Caco-2 (cell line): ENCODE measurements at regions not wholly inside any gene's neighbourhood (a gene's known extent, or its start where the extent isn't known, plus 50 kb on each side); places are given as distances from the start of the nearest gene placed in this dataset.
"Not testable (repeated sequence)": the region's sequence is repeated elsewhere in the genome, so short reads cannot be mapped to it uniquely, and the experiment has no call there.

Experiments
- BruUV-seq: library from RNA; stranded (reverse); fragments of 400-500 nt; replicated peaks from 2 replicates; lab custom pipeline; 2021; lab: Mats Ljungman, UMichigan
- CTCF ChIA-PET: fragments of 300-600 bp; sonication (Branson Sonifier 250); formaldehyde crosslinking; loops from one replicate; lab custom pipeline; 2022; ENCODE audit warnings: antibody characterized with exemption; lab: Charles Lee
- POLR2A ChIA-PET: fragments of 300-600 bp; sonication (Branson Sonifier 250); formaldehyde crosslinking; loops from one replicate; lab custom pipeline; 2022; ENCODE audit warnings: antibody characterized with exemption; lab: Charles Lee
- DNase-seq, 2 experiments: peaks; one replicate each; pipeline versions ENCODE4 v3.0.0 to v3.0.0-alpha.2; 2020 to 2022
- H3K27me3 ChIP-seq: replicated peaks from 2 replicates; pipeline ENCODE4 v1.6.0; 2011; ENCODE audit warnings: low read length; ENCODE audit not compliant: control insufficient read depth, insufficient read depth
- H3K36me3 ChIP-seq: 2 replicates; pipeline ENCODE4 v1.5.1; 2011; ENCODE audit warnings: low read length; ENCODE audit not compliant: control insufficient read depth, insufficient read depth
- H3K4me1 ChIP-seq: fragments of 250-450 bp; sonication (Bioruptor Pico); 2 replicates; pipeline ENCODE4 v1.5.1; 2020; ENCODE audit warnings: mild to moderate bottlenecking
- H3K4me3 ChIP-seq: 2 replicates; pipeline ENCODE4 v1.5.1; 2011; ENCODE audit warnings: low read depth, mild to moderate bottlenecking, control low read depth, low read length
- H3K9me3 ChIP-seq: fragments of 250-450 bp; sonication (Bioruptor Pico); 2 replicates; pipeline ENCODE4 v1.5.1; 2020; ENCODE audit warnings: mild to moderate bottlenecking, moderate library complexity
- H3K27ac Mint-ChIP-seq: one replicate; pipeline ENCODE4 v1.8.0; 2022; ENCODE audit warnings: mixed read lengths; ENCODE audit not compliant: unreplicated experiment
- H3K27me3 Mint-ChIP-seq: one replicate; pipeline ENCODE4 v1.8.0; 2022; ENCODE audit warnings: mixed read lengths; ENCODE audit not compliant: insufficient read depth, unreplicated experiment
- H3K36me3 Mint-ChIP-seq: one replicate; pipeline ENCODE4 v1.8.0; 2022; ENCODE audit warnings: mild to moderate bottlenecking, mixed read lengths; ENCODE audit not compliant: insufficient read depth, unreplicated experiment
- H3K4me1 Mint-ChIP-seq: one replicate; pipeline ENCODE4 v1.8.0; 2022; ENCODE audit warnings: low read depth, mixed read lengths; ENCODE audit not compliant: unreplicated experiment
- H3K4me3 Mint-ChIP-seq: one replicate; pipeline ENCODE4 v1.8.0; 2022; ENCODE audit warnings: mild to moderate bottlenecking, moderate library complexity, mixed read lengths; ENCODE audit not compliant: unreplicated experiment
- H3K9me3 Mint-ChIP-seq: one replicate; pipeline ENCODE4 v1.8.0; 2022; ENCODE audit warnings: mixed read lengths; ENCODE audit not compliant: unreplicated experiment
- CTCF ChIP-seq, 2 experiments: fragments of 200-600 bp in 1 of 2; IDR thresholded peaks; 1 replicate in 1 of 2; 2 replicates in 1 of 2; pipeline versions ENCODE4 v1.5.1 to v1.8.0; 2011 to 2022; ENCODE audit warnings: antibody characterized with exemption in 1 of 2, control low read depth in 1 of 2, inconsistent platforms in 1 of 2, low read depth in 1 of 2, low read length in 1 of 2, mild to moderate bottlenecking in 1 of 2, moderate library complexity in 1 of 2; ENCODE audit not compliant: insufficient read depth in 1 of 2, severe bottlenecking in 1 of 2, unreplicated experiment in 1 of 2
- intact Hi-C: fragments of 100-400 bp; cut with micrococcal nuclease; formaldehyde crosslinking; loops from one replicate; pipeline ENCODE4 v1.10.0; 2022; ENCODE audit not compliant: unreplicated experiment

GRCh38 chrX:3476973-3477372, 130.5 kb upstream of the MXRA5 start:
- peaks cover 27% of the 10 kb centered on the region for H3K9me3 Mint-ChIP-seq
- H3K4me3 ChIP-seq = no peak overlapping the region
- ChIA-PET CTCF (no interaction called here), POLR2A (no interaction called here)
- no peak for TF ChIP-seq CTCF (IDR thresholded peaks at IDR 0.05; ENCODE audit: insufficient read depth in 1 of 2, low read depth in 1 of 2, low read length in 1 of 2, severe bottlenecking in 1 of 2, unreplicated experiment in 1 of 2)
- H3K9me3 ChIP-seq = no peaks in the 10 kb centered on the region
- no peaks in the 10 kb centered on the region for H3K27me3 Mint-ChIP-seq
- H3K4me1 Mint-ChIP-seq = peaks cover 7% of the 10 kb centered on the region
- no TSS peak for BruUV-seq
- H3K36me3 ChIP-seq = no peaks in the 10 kb centered on the region
- H3K27ac Mint-ChIP-seq = no peak overlapping the region
- H3K27me3 ChIP-seq = no peaks in the 10 kb centered on the region
- no peak for DNase-seq
- H3K4me3 Mint-ChIP-seq = no peak overlapping the region
- H3K36me3 Mint-ChIP-seq = no peaks in the 10 kb centered on the region
- intact Hi-C loops = no loop called here
- no peaks in the 10 kb centered on the region for H3K4me1 ChIP-seq

GRCh38 chrX:3470211-3470679, 123.8 kb upstream of the MXRA5 start:
- H3K27me3 Mint-ChIP-seq, H3K36me3 Mint-ChIP-seq, H3K36me3 ChIP-seq, H3K9me3 Mint-ChIP-seq, POLR2A ChIA-PET, H3K9me3 ChIP-seq, CTCF ChIA-PET, H3K27me3 ChIP-seq, H3K4me3 ChIP-seq, H3K4me1 Mint-ChIP-seq, BruUV-seq: not testable (repeated sequence)
- intact Hi-C loops = loop anchor here (1.0 kb wide), 1 partner anchor 9 kb away; no protein-coding TSS in a partner anchor
- H3K4me3 Mint-ChIP-seq = peak overlapping the region; percentile 57
- H3K4me1 ChIP-seq = peaks cover 17% of the 10 kb centered on the region; the same call in 1 of the 2 replicates
- peak overlapping the region; percentile 73 for H3K27ac Mint-ChIP-seq
- peak; percentile 62 to 80 for DNase-seq

GRCh38 chrX:3468031-3468430, 121.6 kb upstream of the MXRA5 start:
- Histone ChIP-seq H3K27me3 (no peaks in the 10 kb centered on the region), H3K4me1 (peaks cover 17% of the 10 kb centered on the region; the same call in 1 of the 2 replicates), H3K9me3 (no peaks in the 10 kb centered on the region), H3K4me3 (no peak overlapping the region), H3K36me3 (no peaks in the 10 kb centered on the region)
- POLR2A ChIA-PET = no interaction called here
- H3K4me1 Mint-ChIP-seq = peaks cover under 1% of the 10 kb centered on the region
- H3K27ac Mint-ChIP-seq = no peak overlapping the region
- no TSS peak for BruUV-seq
- H3K9me3 Mint-ChIP-seq = peaks cover 2% of the 10 kb centered on the region
- CTCF ChIA-PET = no interaction called here
- no peaks in the 10 kb centered on the region for H3K27me3 Mint-ChIP-seq
- TF ChIP-seq CTCF (IDR thresholded peaks at IDR 0.05; ENCODE audit: insufficient read depth in 1 of 2, low read depth in 1 of 2, low read length in 1 of 2, severe bottlenecking in 1 of 2, unreplicated experiment in 1 of 2) = no peak
- peaks cover 4% of the 10 kb centered on the region for H3K36me3 Mint-ChIP-seq
- no peak overlapping the region for H3K4me3 Mint-ChIP-seq
- intact Hi-C loops = no loop called here
- no peak for DNase-seq

GRCh38 chrX:3465017-3465416, 118.6 kb upstream of the MXRA5 start:
- no TSS peak for BruUV-seq
- ChIA-PET POLR2A (no interaction called here), CTCF (no interaction called here)
- DNase-seq = no peak
- TF ChIP-seq CTCF (IDR thresholded peaks at IDR 0.05; ENCODE audit: insufficient read depth in 1 of 2, low read depth in 1 of 2, low read length in 1 of 2, severe bottlenecking in 1 of 2, unreplicated experiment in 1 of 2) = no peak
- Mint-ChIP-seq H3K36me3 (peaks cover under 1% of the 10 kb centered on the region), H3K27me3 (no peaks in the 10 kb centered on the region), H3K4me1 (no peaks in the 10 kb centered on the region), H3K4me3 (no peak overlapping the region), H3K27ac (no peak overlapping the region), H3K9me3 (no peaks in the 10 kb centered on the region)
- Histone ChIP-seq H3K4me1 (peaks cover 10% of the 10 kb centered on the region; the same call in 1 of the 2 replicates), H3K4me3 (no peak overlapping the region), H3K9me3 (no peaks in the 10 kb centered on the region), H3K36me3 (no peaks in the 10 kb centered on the region), H3K27me3 (no peaks in the 10 kb centered on the region)
- intact Hi-C loops = no loop called here
